Fibroblast of skin of right biceps (primary cell): ENCODE measurements at regions not wholly inside any gene's neighbourhood (a gene's known extent, or its start where the extent isn't known, plus 50 kb on each side); places are given as distances from the start of the nearest gene placed in this dataset.

Experiments used
- DNase-seq: peaks from one replicate; pipeline ENCODE4 v3.0.0-alpha.2; 2013

DNA sequence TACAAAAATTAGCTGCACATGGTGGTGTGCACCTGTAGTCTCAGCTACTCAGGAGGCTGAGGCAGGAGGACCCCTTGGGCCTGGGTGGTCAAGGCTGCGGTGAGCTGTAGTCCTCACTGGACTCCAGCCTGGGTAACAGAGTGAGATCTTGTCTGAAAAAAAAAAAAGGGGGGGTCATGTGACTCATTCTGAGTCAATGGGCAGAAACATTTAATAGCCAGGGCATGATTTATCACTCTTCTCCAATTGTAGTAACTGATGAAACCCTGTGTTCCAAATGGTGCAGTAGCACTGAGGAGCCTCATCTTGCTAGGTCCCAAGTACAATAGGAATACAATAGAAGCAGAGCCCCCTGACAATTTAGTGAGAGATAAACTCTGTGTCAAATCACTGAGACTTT, 78.9 kb upstream of the CCDC68 start:
- DNase-seq, result peak; percentile 37

DNA sequence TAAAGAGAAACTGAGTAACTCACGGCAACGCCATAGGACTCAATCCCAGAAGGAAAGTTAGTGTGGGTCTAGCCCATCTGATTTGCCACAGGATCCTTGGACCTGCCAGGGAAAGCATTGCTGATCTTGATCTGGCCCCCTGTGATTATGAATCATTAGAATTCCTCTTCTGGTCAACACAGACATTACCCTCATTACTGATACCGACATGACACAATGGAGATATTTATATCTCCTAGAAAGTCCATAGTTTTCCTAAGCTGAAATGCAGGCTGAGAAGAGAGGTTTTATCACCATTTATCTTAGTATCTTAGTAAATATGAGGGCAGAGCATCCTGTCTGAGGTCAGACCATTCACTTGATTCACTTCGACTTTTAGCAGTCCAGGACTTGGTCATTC, 75.5 kb upstream of the CCDC68 start:
- DNase-seq, result no peak

DNA sequence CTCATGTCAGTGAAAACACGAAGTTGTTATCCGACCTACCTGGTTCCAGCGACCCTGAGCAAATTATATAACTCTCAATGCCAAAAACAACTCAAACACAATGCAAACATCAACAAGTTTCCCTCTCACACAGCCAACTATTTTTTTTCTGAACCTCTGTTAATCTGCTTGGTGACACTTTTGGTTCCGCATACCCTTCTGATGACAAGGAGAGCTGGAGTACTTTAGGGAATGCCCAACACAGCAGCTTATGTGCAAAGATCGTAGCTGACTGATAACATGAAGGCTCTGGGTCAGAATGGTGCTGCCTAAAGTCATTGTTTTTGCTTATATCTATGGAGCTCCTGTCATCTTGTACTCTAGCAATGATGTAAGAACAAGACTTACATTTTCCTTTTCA, 72.7 kb upstream of the CCDC68 start:
- DNase-seq, result no peak

DNA sequence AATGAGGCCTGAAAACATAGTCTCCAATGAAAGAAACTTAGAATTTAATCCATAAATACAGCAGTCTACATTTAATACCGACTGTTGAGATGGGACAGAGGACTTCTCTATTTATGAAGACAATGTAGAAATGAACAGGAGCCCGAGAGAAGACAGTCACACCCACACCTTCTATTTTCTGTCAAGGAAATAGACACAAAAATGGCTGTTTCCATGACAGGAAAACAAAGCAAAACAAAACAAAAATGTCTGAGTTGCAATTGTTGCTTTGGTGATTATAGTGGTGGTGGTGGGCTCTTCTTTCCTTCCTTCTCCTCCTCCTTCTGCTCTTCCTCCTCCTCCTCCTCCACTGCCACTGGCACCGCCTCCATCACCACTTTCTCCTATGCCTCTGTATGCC, 72.3 kb upstream of the CCDC68 start:
- DNase-seq, result no peak

DNA sequence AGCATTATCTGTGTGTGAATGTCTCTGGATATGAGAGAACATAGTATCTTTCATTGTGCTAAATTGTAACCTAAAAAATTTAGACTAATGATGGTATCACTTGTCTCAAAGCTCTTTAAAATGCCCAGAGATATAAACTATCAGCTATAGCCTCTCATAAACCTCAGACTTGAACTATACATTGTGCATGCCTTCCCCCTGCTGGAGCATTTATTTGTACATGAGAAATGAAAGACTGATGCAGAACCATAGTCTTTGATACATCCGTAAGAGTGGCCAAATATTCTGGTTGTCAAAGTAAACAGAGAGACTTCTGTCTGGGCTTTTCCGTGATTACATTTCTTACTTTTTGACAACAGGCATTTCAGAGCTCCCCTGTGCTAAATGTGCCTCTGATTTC, 71.9 kb upstream of the CCDC68 start:
- no peak for DNase-seq

DNA sequence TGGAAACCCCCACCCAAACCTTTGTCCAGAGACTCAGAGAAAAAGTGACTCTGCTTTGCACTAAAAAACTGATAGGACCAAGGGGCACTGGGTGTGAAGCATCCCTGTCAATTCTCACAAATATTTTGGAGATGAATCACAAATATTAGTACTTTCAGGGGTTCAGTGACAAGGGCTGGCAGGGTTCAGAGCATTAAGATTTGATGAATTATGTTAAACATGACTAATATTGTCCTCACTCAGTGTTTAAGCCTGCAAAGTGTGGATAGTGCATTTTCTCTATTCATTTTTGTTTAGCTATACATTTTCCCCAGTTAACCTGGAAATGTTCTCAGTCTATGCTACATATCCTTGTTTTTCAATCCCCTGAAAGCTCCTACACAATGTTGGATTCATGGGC, 65.3 kb upstream of the CCDC68 start:
- peak; percentile 50 for DNase-seq

DNA sequence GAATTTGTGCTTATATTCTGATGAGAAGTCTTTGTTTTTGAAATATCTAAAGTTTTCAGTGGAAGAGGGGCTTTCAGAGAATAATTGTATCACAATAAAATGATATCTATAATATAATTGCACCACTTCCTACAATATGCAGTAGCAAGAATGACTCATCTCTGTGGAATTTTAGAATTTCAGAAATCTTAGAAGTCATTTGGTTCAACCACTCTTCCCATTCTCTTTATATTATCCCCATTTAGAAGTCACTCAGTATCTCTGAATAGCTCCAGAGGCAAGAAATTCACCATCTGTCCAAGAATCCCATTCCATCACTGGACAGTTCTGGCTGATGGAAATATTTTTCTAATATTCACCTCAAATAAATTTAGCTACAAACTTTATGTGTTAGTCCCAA, 59.3 kb upstream of the CCDC68 start:
- DNase-seq, result peak; percentile 79

DNA sequence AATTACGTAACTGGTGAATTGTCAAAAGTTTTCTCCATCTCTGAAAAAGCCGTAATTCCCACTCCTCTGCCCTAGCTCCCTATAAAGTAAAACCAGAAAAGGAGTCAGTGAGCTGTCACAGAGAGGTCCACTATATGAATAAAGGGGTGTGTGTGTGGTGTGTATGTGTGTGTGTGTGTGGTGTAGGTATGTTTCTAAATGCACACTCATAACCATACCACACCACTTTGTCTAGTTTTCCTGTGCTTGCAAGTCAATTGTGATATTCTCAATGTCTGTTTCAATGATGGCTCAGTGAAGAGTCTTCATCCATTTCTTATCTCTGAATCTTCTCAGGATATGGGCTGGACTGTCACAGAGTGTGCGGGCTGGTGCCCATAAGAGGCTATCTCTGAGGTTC, 54.8 kb upstream of the CCDC68 start:
- no peak for DNase-seq

DNA sequence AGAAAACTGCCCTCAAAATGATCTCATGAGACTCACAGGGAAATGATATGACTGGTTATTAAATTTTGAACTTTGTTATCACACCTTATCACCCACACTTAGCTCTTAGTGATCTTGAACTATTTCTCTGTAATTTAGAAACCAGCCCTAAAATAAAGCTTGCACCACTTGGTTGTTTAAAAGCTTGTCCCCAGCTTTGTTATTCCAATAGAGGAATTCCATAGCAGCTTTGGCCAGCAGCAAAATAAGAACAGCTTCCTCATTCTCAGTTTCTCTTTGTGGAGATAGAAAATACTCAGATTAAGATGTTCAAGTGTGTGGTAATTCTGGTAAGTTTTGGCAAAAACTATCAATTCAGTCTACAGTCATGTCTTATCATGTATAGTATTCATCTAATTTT, 54.4 kb upstream of the CCDC68 start:
- no peak for DNase-seq

DNA sequence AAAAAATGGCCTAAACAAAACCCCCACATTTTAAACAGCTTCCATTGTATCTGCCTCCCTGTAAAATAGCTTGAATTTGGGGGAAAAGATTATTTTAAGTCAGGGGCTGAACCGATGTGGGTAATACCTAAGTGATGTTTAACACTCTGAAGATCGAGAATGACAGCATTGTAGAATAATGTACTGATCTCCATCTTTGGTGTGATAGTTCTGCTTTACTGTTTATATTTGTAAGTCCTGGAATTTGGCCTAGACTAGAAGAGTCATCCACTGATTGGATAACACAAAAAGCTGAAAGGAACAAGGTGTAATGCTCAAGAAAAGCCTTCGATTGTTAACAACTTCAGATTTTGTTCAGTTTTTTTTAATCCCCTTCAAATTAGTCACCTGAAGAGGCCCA, 53.8 kb upstream of the CCDC68 start:
- no peak for DNase-seq

DNA sequence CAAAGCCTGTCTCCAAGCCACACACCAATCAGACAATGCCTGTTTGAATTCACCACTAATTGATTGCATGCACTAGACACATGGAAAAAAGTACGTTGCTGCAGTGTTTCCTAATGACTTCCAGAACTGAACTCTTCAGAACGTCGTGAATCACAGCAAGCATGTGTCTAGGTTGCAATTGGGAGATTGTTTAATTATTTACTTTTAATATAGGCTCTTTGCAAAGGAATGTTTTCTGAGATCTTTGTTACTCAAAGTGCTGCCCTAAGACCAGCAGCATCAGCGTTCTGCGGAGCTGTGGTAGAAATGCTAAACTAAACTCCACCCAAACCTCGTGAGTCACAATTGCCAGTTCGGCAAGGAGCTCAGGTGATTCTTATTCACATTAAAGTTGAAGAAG, 52.7 kb upstream of the CCDC68 start:
- DNase-seq, result peak; percentile 70
